Left ventricle myocardium inferior (tissue), 1 donor: ENCODE measurements at regions not wholly inside any gene's neighbourhood (a gene's known extent, or its start where the extent isn't known, plus 50 kb on each side); places are given as distances from the start of the nearest gene placed in this dataset.

Experiments
- DNase-seq: peaks from one replicate; pipeline ENCODE4 v3.0.0-alpha.2; 2020
- H3K27ac ChIP-seq: fragments of 200-600 bp; replicated peaks from 2 replicates; pipeline ENCODE4 v1.8.0; 2021
- H3K27me3 ChIP-seq: fragments of 200-600 bp; 2 replicates; pipeline ENCODE4 v1.8.0; 2021; ENCODE audit warnings: low read depth
- H3K36me3 ChIP-seq: fragments of 200-600 bp; 2 replicates; pipeline ENCODE4 v1.8.0; 2021
- H3K4me1 ChIP-seq: fragments of 200-600 bp; 2 replicates; pipeline ENCODE4 v1.8.0; 2021
- H3K4me3 ChIP-seq: fragments of 200-600 bp; 2 replicates; pipeline ENCODE4 v1.8.0; 2021; ENCODE audit warnings: mild to moderate bottlenecking, moderate library complexity
- H3K9me3 ChIP-seq: fragments of 200-600 bp; replicated peaks from 2 replicates; pipeline ENCODE4 v1.8.0; 2021
- CTCF ChIP-seq: fragments of 200-600 bp; IDR thresholded peaks from 2 replicates; pipeline ENCODE4 v1.8.0; 2021; ENCODE audit warnings: antibody characterized with exemption, mild to moderate bottlenecking, borderline replicate concordance
- intact Hi-C: fragments of 100-400 bp; cut with micrococcal nuclease; formaldehyde crosslinking; loops from one replicate; pipeline ENCODE4 v1.11.0; 2022
- donor health status: DM: no; HTN: yes; CAD: no; lungs with severe emphysema.

GRCh38 chr5:62934319-62934718, 355.7 kb downstream of the LRRC70 start:
- DNase-seq, result no peak
- no peaks in the 10 kb centered on the region for H3K9me3 ChIP-seq

DNA sequence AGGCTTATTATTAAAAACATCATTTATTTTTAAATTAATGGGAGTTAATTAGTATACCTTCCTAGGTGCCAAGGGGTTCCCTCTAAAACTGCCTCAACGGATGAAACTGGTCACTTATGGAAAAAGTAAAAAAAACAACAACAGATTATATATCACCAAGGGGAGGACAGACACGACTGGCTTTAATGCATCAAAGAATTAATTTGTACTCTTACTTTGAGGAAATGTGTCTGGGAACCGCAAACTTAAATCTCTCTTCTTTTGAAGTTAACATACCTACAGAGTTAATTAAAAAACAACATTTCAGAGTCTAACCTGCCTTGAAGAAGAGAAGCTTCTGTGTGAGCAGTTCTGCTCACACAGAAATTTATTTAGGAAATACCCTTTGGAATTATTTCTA, 354.6 kb downstream of the LRRC70 start:
- no peak for DNase-seq
- no peak overlapping the region for H3K4me3 ChIP-seq
- no peaks in the 10 kb centered on the region for H3K36me3 ChIP-seq
- no peak for TF ChIP-seq CTCF
- no peaks in the 10 kb centered on the region for H3K27me3 ChIP-seq
- no peaks in the 10 kb centered on the region for H3K4me1 ChIP-seq
- H3K27ac ChIP-seq, result no peak overlapping the region
- no peaks in the 10 kb centered on the region for H3K9me3 ChIP-seq
- intact Hi-C loops, result no loop called here

More at GRCh38 chr5:62934319-62934718, 355.7 kb downstream of the LRRC70 start:
- intact Hi-C loops, result no loop called here
- Histone ChIP-seq H3K27ac (no peak overlapping the region), H3K27me3 (no peaks in the 10 kb centered on the region), H3K36me3 (no peaks in the 10 kb centered on the region), H3K4me3 (no peak overlapping the region), H3K4me1 (no peaks in the 10 kb centered on the region)
- TF ChIP-seq CTCF, result no peak

DNA sequence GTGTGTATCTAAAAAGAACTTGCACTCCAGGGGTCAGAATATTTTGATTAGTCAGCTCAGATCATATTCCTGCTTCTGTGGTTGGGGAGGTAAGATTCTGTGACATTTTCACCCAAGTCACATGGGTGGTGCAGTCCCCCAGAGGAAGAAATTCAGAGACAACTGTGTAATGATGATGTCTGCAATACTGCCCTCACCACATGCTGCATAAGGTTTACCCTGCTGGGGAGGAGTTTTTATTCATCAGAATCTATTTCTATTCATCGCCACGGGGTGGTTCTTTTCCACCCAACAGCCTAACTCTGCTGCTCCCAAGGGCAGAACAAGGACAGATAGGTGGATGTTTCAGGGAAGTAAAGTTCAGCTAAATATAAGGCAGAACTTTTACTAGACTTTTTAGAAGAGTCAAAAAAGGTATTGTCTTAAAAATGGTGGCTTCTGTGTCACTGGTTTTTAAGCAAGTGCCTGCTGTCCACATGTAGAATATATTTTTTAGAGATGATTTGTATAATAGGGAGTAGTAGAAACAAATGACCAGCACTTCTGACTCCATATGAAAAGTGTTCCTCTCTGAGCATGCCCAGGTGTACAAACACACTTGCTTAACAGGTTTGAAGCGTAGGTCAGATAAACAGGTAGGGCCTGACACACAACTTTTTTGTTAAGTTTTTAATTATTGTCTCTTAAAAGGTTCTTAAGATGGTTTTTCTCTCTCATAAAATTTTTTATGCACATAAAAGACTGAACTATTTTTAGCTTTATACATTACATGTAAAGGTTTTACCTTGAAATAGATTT, 352.7 kb downstream of the LRRC70 start:
- H3K9me3 ChIP-seq, result no peaks in the 10 kb centered on the region
- no peak overlapping the region for H3K27ac ChIP-seq
- H3K27me3 ChIP-seq, result no peaks in the 10 kb centered on the region
- no peak for TF ChIP-seq CTCF
- H3K36me3 ChIP-seq, result no peaks in the 10 kb centered on the region
- H3K4me1 ChIP-seq, result no peaks in the 10 kb centered on the region
- DNase-seq, result no peak
- intact Hi-C loops, result no loop called here
- H3K4me3 ChIP-seq, result no peak overlapping the region

GRCh38 chr5:62922191-62922590, 343.6 kb downstream of the LRRC70 start:
- no peak for DNase-seq
- no peaks in the 10 kb centered on the region for H3K9me3 ChIP-seq
- no peaks in the 10 kb centered on the region for H3K27me3 ChIP-seq
- H3K27ac ChIP-seq, result no peak overlapping the region
- no peaks in the 10 kb centered on the region for H3K36me3 ChIP-seq
- TF ChIP-seq CTCF, result no peak
- intact Hi-C loops, result no loop called here
- H3K4me1 ChIP-seq, result no peaks in the 10 kb centered on the region
- H3K4me3 ChIP-seq, result no peak overlapping the region

- Histone ChIP-seq H3K27ac (no peak overlapping the region), H3K27me3 (no peaks in the 10 kb centered on the region), H3K36me3 (no peaks in the 10 kb centered on the region), H3K4me3 (no peak overlapping the region), H3K9me3 (no peaks in the 10 kb centered on the region), H3K4me1 (no peaks in the 10 kb centered on the region)
- DNase-seq, result no peak
- intact Hi-C loops, result no loop called here
- TF ChIP-seq CTCF, result no peak
Observed at GRCh38 chr5:62920856-62921255, 342.2 kb downstream of the LRRC70 start.
